IMR-90 (cell line): ENCODE measurements at regions not wholly inside any gene's neighbourhood (a gene's known extent, or its start where the extent isn't known, plus 50 kb on each side); places are given as distances from the start of the nearest gene placed in this dataset.

Experiments used
- ATAC-seq: fragments of 200-7000 bp; cut with Tn5 transposase; 2 replicates; pipeline ENCODE4 v1.9.1; 2020; ENCODE audit warnings: low read depth, mild to moderate bottlenecking, moderate library complexity
- BruUV-seq: library from RNA; stranded (reverse); fragments of 400-500 nt; replicated peaks from 2 replicates; lab custom pipeline; 2021; lab: Mats Ljungman, UMichigan
- CTCF ChIA-PET: fragments of 300-600 bp; formaldehyde crosslinking; extraction: SDS; loops from one replicate; lab custom pipeline; 2021; ENCODE audit warnings: antibody characterized with exemption; lab: Yijun Ruan, JAX
- POLR2A ChIA-PET: fragments of 300-600 bp; sonication (Branson Sonifier 250); formaldehyde crosslinking; loops from one replicate; lab custom pipeline; 2022; ENCODE audit warnings: antibody characterized with exemption; ENCODE audit not compliant: unreplicated experiment; lab: Charles Lee
- DNase-seq: peaks from one replicate; pipeline ENCODE4 v3.0.0; 2013
- H2AFZ ChIP-seq: replicated peaks from 2 replicates; pipeline ENCODE3; 2013; ENCODE audit warnings: low read length, mild to moderate bottlenecking; ENCODE audit not compliant: poor library complexity
- H2AK5ac ChIP-seq: 2 replicates; pipeline ENCODE4 v1.6.1; 2013; ENCODE audit warnings: low read depth, low read length, inconsistent platforms
- H2AK9ac ChIP-seq: replicated peaks from 2 replicates; pipeline ENCODE3; 2013; ENCODE audit warnings: mild to moderate bottlenecking, low read depth, low read length, moderate library complexity; ENCODE audit not compliant: poor library complexity
- H2BK120ac ChIP-seq: 2 replicates; pipeline ENCODE4 v1.6.1; 2013; ENCODE audit warnings: low read depth, low read length, inconsistent platforms
- H2BK15ac ChIP-seq: 3 replicates; pipeline ENCODE4 v1.6.1; 2013; ENCODE audit warnings: low read depth, low read length, inconsistent platforms
- H2BK20ac ChIP-seq: 2 replicates; pipeline ENCODE4 v1.6.1; 2013; ENCODE audit warnings: low read depth, mild to moderate bottlenecking, inconsistent platforms, low read length, moderate library complexity
- H2BK5ac ChIP-seq: 2 replicates; pipeline ENCODE4 v1.6.1; 2013; ENCODE audit warnings: mild to moderate bottlenecking, low read depth, low read length, inconsistent platforms; ENCODE audit not compliant: poor library complexity, severe bottlenecking
- H3K14ac ChIP-seq: replicated peaks from 2 replicates; pipeline ENCODE4 v1.6.1; 2013; ENCODE audit warnings: low read depth, low read length, inconsistent platforms
- H3K18ac ChIP-seq: 2 replicates; pipeline ENCODE4 v1.6.1; 2013; ENCODE audit warnings: low read depth, low read length, control low read depth
- H3K23ac ChIP-seq: 2 replicates; pipeline ENCODE4 v1.6.1; 2013; ENCODE audit warnings: low read depth, low read length, inconsistent platforms
- H3K27ac ChIP-seq: 2 replicates; pipeline ENCODE4 v1.5.1; 2013; ENCODE audit warnings: mild to moderate bottlenecking, control low read depth, low read length; ENCODE audit not compliant: insufficient read depth
- H3K27me3 ChIP-seq: 2 replicates; pipeline ENCODE4 v1.6.1; 2013; ENCODE audit warnings: low read length; ENCODE audit not compliant: control insufficient read depth, insufficient read depth
- H3K36me3 ChIP-seq: 2 replicates; pipeline ENCODE4 v1.6.1; 2013; ENCODE audit warnings: low read length, mixed read lengths; ENCODE audit not compliant: control insufficient read depth, insufficient read depth
- H3K4ac ChIP-seq: 2 replicates; pipeline ENCODE4 v1.6.1; 2013; ENCODE audit warnings: low read depth, low read length, inconsistent platforms
- H3K4me1 ChIP-seq: 2 replicates; pipeline ENCODE4 v1.6.1; 2013; ENCODE audit warnings: low read length, mixed read lengths; ENCODE audit not compliant: control insufficient read depth, insufficient read depth
- H3K4me2 ChIP-seq: 2 replicates; pipeline ENCODE4 v1.6.1; 2013; ENCODE audit warnings: low read depth, mild to moderate bottlenecking, control low read depth, low read length, moderate library complexity
- H3K4me3 ChIP-seq: 2 replicates; pipeline ENCODE4 v1.5.1; 2013; ENCODE audit warnings: low read depth, mild to moderate bottlenecking, control low read depth, low read length, moderate library complexity; ENCODE audit not compliant: insufficient read depth
- H3K56ac ChIP-seq: 2 replicates; pipeline ENCODE4 v1.6.1; 2013; ENCODE audit warnings: low read length, inconsistent platforms; ENCODE audit not compliant: insufficient read depth; ENCODE audit errors: extremely low read depth
- H3K79me1 ChIP-seq, 2 experiments: 2 replicates each; pipeline ENCODE4 v1.6.1; 2013; ENCODE audit warnings: low read length in 2 of 2, inconsistent platforms in 1 of 2, low read depth in 1 of 2
- H3K9ac ChIP-seq: 2 replicates; pipeline ENCODE4 v1.6.1; 2013; ENCODE audit warnings: low read depth, low read length, control low read depth
- H3K9me1 ChIP-seq: 2 replicates; pipeline ENCODE4 v1.6.1; 2013; ENCODE audit warnings: low read length, inconsistent platforms; ENCODE audit not compliant: insufficient read depth
- H3K9me3 ChIP-seq: 2 replicates; pipeline ENCODE4 v1.6.1; 2013; ENCODE audit warnings: low read length; ENCODE audit not compliant: control insufficient read depth, insufficient read depth
- H4K20me1 ChIP-seq: 2 replicates; pipeline ENCODE4 v1.6.1; 2013; ENCODE audit warnings: low read length, inconsistent platforms; ENCODE audit not compliant: insufficient read depth
- H4K5ac ChIP-seq: 2 replicates; pipeline ENCODE4 v1.6.1; 2013; ENCODE audit warnings: mild to moderate bottlenecking, low read depth, low read length, control low read depth
- H4K8ac ChIP-seq, 2 experiments: 2 replicates each; pipeline ENCODE4 v1.6.1; 2013; ENCODE audit warnings: low read depth in 2 of 2, low read length in 2 of 2, control low read depth in 1 of 2, inconsistent platforms in 1 of 2
- H4K91ac ChIP-seq: 2 replicates; pipeline ENCODE4 v1.6.1; 2013; ENCODE audit warnings: low read depth, low read length, inconsistent platforms; ENCODE audit not compliant: insufficient read depth
- BHLHE40 ChIP-seq: fragments of 150-350 bp; IDR thresholded peaks from 2 replicates; pipeline ENCODE4 v1.6.1; 2016; ENCODE audit warnings: mild to moderate bottlenecking, low read depth, low read length
- CEBPB ChIP-seq: IDR thresholded peaks from 2 replicates; pipeline ENCODE4 v1.6.1; 2012; ENCODE audit warnings: low read depth, low read length, improper control_type of control experiment
- CHD1 ChIP-seq: IDR thresholded peaks from 2 replicates; pipeline ENCODE4 v1.6.1; 2012; ENCODE audit warnings: low read depth, low read length, improper control_type of control experiment
- FOS ChIP-seq: fragments of 150-350 bp; IDR thresholded peaks from 2 replicates; pipeline ENCODE4 v1.6.1; 2016; ENCODE audit warnings: low read depth, low read length
- MAFK ChIP-seq: IDR thresholded peaks from 2 replicates; pipeline ENCODE4 v1.6.1; 2012; ENCODE audit warnings: low read depth, low read length, improper control_type of control experiment
- MXI1 ChIP-seq: IDR thresholded peaks from 2 replicates; pipeline ENCODE4 v1.6.1; 2012; ENCODE audit warnings: low read depth, mild to moderate bottlenecking, low read length, moderate library complexity, borderline replicate concordance
- NFE2L2 ChIP-seq: fragments of 150-350 bp; IDR thresholded peaks from 2 replicates; pipeline ENCODE4 v1.6.1; 2016; ENCODE audit warnings: low read depth, mild to moderate bottlenecking, low read length
- POLR2A ChIP-seq: IDR thresholded peaks from 2 replicates; pipeline ENCODE4 v1.6.1; 2012; ENCODE audit warnings: mild to moderate bottlenecking, low read depth, low read length
- RAD21 ChIP-seq: IDR thresholded peaks from 2 replicates; pipeline ENCODE4 v1.6.1; 2012; ENCODE audit warnings: low read length, improper control_type of control experiment
- RCOR1 ChIP-seq: IDR thresholded peaks from 2 replicates; pipeline ENCODE4 v1.6.1; 2012; ENCODE audit warnings: mild to moderate bottlenecking, low read length, improper control_type of control experiment; ENCODE audit not compliant: insufficient replicate concordance
- SMC3 ChIP-seq: fragments of 150-350 bp; IDR thresholded peaks from 2 replicates; pipeline ENCODE4 v1.6.1; 2016; ENCODE audit warnings: low read depth, mild to moderate bottlenecking, antibody characterized with exemption, low read length, moderate library complexity
- WGBS, 2 experiments: methylation state at CpG; one replicate each; pipeline versions ENCODE4 v1.1.5 to v1.1.7; 2013; ENCODE audit warnings: missing lambda C conversion rate in 2 of 2; ENCODE audit not compliant: insufficient read length in 1 of 2; ENCODE audit errors: extremely low coverage in 2 of 2; 5-methylcytosine and 5-hydroxymethylcytosine counted together
- dilution Hi-C: fragments of 300-500 bp; cut with HindIII; formaldehyde crosslinking; loops from one replicate; pipeline ENCODE4 v1.14.3; 2018; ENCODE audit warnings: low sequenced_read_pairs; ENCODE audit not compliant: unreplicated experiment
- in situ Hi-C: fragments of 300-500 bp; cut with MboI; formaldehyde crosslinking; loops from 3 replicates; pipeline ENCODE4 v1.14.3; 2019; ENCODE audit warnings: low sequenced_read_pairs, inconsistent platforms, mixed read lengths
- intact Hi-C: fragments of 100-400 bp; cut with micrococcal nuclease; formaldehyde crosslinking; loops from 2 replicates; pipeline ENCODE4 v1.10.0; 2022
- TF ChIP-seq, protein P1 (sequence below): fragments of 150-350 bp; IDR thresholded peaks from 2 replicates; pipeline ENCODE4 v1.6.1; 2017; ENCODE audit warnings: mild to moderate bottlenecking, antibody characterized with exemption, low read length, low read depth
- TF ChIP-seq, protein P2 (sequence below): conservative IDR thresholded peaks from 2 replicates; pipeline ENCODE4 v1.5.1; 2012; ENCODE audit warnings: mild to moderate bottlenecking, low read depth, low read length, improper control_type of control experiment

DNA sequence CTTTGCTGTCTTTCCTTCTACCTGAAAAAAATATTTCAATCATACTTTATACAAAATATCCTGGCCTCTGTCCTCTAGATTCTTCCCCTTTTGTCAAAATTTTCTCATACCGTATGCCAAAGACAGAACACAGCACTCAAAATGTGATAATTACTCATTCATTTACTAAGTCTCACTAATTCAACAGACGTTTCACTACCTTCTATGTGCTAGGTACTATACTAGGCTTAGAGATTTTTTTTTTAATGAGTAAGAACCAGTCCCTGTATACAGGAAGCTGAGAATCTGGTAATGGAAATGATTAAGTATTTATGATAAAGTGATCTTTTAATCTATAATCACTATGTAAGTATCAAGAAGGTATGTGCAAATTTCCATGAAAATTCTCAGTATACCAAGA lies 128.0 kb downstream of the ELAPOR2 start:
- Histone ChIP-seq H3K9ac (no peak overlapping the region), H3K27me3 (no peaks in the 10 kb centered on the region), H3K23ac (no peak overlapping the region), H3K36me3 (no peaks in the 10 kb centered on the region), H4K91ac (no peak overlapping the region), H3K56ac (no peak overlapping the region), H3K9me3 (no peaks in the 10 kb centered on the region), H3K18ac (no peak overlapping the region), H3K4me3 (no peak overlapping the region), H2AK9ac (no peak overlapping the region), H2BK5ac (no peak overlapping the region), H4K5ac (no peak overlapping the region), H4K20me1 (no peaks in the 10 kb centered on the region), H3K9me1 (no peaks in the 10 kb centered on the region), H3K79me1 (no peaks in the 10 kb centered on the region), H3K4me2 (no peak overlapping the region), H3K27ac (no peak overlapping the region), H3K4me1 (no peaks in the 10 kb centered on the region), H3K14ac (no peak overlapping the region), H2BK20ac (no peak overlapping the region), H2BK120ac (no peak overlapping the region), H2AK5ac (no peak overlapping the region), H2AFZ (no peak overlapping the region), H2BK15ac (no peak overlapping the region), H3K4ac (no peak overlapping the region), H4K8ac (no peak overlapping the region)
- ChIA-PET CTCF (no interaction called here), POLR2A (no interaction called here)
- no CpG with 5 or more reads among the region's 2 CpGs for WGBS, 2 experiments
- DNase-seq (no peak), ATAC-seq (no peak)
- TF ChIP-seq MAFK (no peak), POLR2A (no peak), MXI1 (no peak), RAD21 (no peak), CHD1 (no peak), SMC3 (no peak), FOS (no peak), BHLHE40 (no peak), NFE2L2 (no peak), CEBPB (no peak), RCOR1 (no peak)
- TF ChIP-seq, protein P1, sequence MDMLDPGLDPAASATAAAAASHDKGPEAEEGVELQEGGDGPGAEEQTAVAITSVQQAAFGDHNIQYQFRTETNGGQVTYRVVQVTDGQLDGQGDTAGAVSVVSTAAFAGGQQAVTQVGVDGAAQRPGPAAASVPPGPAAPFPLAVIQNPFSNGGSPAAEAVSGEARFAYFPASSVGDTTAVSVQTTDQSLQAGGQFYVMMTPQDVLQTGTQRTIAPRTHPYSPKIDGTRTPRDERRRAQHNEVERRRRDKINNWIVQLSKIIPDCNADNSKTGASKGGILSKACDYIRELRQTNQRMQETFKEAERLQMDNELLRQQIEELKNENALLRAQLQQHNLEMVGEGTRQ: no peak
- TF ChIP-seq, protein P2, sequence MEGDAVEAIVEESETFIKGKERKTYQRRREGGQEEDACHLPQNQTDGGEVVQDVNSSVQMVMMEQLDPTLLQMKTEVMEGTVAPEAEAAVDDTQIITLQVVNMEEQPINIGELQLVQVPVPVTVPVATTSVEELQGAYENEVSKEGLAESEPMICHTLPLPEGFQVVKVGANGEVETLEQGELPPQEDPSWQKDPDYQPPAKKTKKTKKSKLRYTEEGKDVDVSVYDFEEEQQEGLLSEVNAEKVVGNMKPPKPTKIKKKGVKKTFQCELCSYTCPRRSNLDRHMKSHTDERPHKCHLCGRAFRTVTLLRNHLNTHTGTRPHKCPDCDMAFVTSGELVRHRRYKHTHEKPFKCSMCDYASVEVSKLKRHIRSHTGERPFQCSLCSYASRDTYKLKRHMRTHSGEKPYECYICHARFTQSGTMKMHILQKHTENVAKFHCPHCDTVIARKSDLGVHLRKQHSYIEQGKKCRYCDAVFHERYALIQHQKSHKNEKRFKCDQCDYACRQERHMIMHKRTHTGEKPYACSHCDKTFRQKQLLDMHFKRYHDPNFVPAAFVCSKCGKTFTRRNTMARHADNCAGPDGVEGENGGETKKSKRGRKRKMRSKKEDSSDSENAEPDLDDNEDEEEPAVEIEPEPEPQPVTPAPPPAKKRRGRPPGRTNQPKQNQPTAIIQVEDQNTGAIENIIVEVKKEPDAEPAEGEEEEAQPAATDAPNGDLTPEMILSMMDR: no peak
- in situ Hi-C loops: loop anchor here (5.0 to 25.0 kb wide), 2 partner anchors 216 to 481 kb away; no protein-coding TSS in a partner anchor
- dilution Hi-C loops: loop anchor here (25.0 kb wide), 1 partner anchor 206 kb away; no protein-coding TSS in a partner anchor
- no TSS peak for BruUV-seq
- intact Hi-C loops: loop anchor here (10.0 kb wide), 1 partner anchor 953 kb away; no protein-coding TSS in a partner anchor
